ENCODE measurements at regions not wholly inside any gene's neighbourhood (a gene's known extent, or its start where the extent isn't known, plus 50 kb on each side); places are given as distances from the start of the nearest gene placed in this dataset.

DNA sequence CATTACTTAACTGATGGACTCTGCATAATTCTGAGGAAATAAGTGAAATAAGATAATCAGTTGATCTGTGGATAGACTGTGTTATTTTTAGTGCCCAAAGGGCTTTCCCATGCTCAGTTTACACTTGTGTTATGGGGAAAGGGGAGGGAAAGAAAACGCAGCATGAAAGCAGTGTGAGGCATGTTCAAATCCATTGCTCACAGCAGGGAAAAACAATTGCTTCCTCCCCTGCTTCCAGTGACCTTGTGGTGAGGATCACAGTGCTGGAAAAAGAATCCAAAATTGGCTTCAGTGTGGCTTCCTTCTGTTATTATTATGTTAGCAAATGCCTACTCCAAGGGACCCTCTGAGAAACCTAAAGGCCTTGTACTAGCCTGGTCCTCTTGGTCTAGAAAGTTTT lies 285.1 kb upstream of the CDIN1 start:
- TF ChIP-seq CTCF (IDR thresholded peaks at IDR 0.05 in 2 of 3, conservative IDR thresholded peaks at IDR 0.05 in 1 of 3; ENCODE audit: insufficient read depth in 2 of 3, low read depth in 1 of 3, low read length in 3 of 3) (no peak), SREBF2 (CRISPR knock-in tag; IDR thresholded peaks at IDR 0.05) (no peak), BHLHE40 (IDR thresholded peaks at IDR 0.05; ENCODE audit: low read length) (no peak), KLF13 (tag; IDR thresholded peaks at IDR 0.05; ENCODE audit: borderline replicate concordance, low read depth) (no peak), POLR2A (conservative IDR thresholded peaks at IDR 0.05) (no peak), ELF1 (tag; IDR thresholded peaks at IDR 0.05) (no peak), CUX1 (CRISPR knock-in tag; IDR thresholded peaks at IDR 0.05) (no peak), ATF1 (CRISPR knock-in tag; IDR thresholded peaks at IDR 0.05) (no peak), ATF1 (tag; IDR thresholded peaks at IDR 0.05) (no peak), HNRNPK (IDR thresholded peaks at IDR 0.05; ENCODE audit: low read depth, low read length, poor library complexity, severe bottlenecking) (no peak), EP300 (IDR thresholded peaks at IDR 0.05; ENCODE audit: low read length) (no peak), ARID2 (IDR thresholded peaks at IDR 0.05) (no peak), ZZZ3 (IDR thresholded peaks at IDR 0.05) (no peak)
- TF ChIP-seq, protein P1, sequence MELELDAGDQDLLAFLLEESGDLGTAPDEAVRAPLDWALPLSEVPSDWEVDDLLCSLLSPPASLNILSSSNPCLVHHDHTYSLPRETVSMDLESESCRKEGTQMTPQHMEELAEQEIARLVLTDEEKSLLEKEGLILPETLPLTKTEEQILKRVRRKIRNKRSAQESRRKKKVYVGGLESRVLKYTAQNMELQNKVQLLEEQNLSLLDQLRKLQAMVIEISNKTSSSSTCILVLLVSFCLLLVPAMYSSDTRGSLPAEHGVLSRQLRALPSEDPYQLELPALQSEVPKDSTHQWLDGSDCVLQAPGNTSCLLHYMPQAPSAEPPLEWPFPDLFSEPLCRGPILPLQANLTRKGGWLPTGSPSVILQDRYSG (tag; conservative IDR thresholded peaks at IDR 0.05; ENCODE audit: low read depth), result no peak
- TF ChIP-seq, protein P2, sequence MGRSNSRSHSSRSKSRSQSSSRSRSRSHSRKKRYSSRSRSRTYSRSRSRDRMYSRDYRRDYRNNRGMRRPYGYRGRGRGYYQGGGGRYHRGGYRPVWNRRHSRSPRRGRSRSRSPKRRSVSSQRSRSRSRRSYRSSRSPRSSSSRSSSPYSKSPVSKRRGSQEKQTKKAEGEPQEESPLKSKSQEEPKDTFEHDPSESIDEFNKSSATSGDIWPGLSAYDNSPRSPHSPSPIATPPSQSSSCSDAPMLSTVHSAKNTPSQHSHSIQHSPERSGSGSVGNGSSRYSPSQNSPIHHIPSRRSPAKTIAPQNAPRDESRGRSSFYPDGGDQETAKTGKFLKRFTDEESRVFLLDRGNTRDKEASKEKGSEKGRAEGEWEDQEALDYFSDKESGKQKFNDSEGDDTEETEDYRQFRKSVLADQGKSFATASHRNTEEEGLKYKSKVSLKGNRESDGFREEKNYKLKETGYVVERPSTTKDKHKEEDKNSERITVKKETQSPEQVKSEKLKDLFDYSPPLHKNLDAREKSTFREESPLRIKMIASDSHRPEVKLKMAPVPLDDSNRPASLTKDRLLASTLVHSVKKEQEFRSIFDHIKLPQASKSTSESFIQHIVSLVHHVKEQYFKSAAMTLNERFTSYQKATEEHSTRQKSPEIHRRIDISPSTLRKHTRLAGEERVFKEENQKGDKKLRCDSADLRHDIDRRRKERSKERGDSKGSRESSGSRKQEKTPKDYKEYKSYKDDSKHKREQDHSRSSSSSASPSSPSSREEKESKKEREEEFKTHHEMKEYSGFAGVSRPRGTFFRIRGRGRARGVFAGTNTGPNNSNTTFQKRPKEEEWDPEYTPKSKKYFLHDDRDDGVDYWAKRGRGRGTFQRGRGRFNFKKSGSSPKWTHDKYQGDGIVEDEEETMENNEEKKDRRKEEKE (IDR thresholded peaks at IDR 0.05; ENCODE audit: borderline replicate concordance in 1 of 2, control insufficient read depth in 1 of 2, low read depth in 2 of 2, low read length in 1 of 2), result no peak
